ENCODE measurements at regions not wholly inside any gene's neighbourhood (a gene's known extent, or its start where the extent isn't known, plus 50 kb on each side); places are given as distances from the start of the nearest gene placed in this dataset.
"Not testable (repeated sequence)": the region's sequence is repeated elsewhere in the genome, so short reads cannot be mapped to it uniquely, and the experiment has no call there.

DNA sequence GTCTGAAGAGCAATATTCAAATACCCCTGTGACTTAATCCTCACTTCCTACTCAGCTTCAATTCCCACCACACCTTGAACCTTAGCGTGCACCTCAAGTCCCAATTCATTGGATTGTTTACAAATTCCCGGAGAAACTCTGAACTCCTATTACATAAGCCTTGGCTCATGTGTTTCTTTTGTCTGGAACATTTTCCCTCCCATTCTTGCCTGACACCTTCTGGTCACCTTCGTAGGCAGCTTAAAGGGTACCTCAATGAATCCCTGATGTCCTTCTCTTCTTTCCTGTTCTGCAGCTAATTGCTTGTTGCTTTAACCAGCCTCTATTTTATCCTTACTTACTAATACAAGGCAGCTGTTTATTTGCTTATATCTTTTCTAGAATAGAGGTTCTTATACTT is 85.0 kb upstream of the SEL1L start:
- TF ChIP-seq CTCF (IDR thresholded peaks at IDR 0.05; ENCODE audit: insufficient read depth, low read depth, low read length, missing control alignments): no peak
- DNase-seq (ENCODE audit: low read depth): no peak
- H3K4me3 ChIP-seq (ENCODE audit: low read length): no peak overlapping the region

GRCh38 chr14:81619816-81620215 is 86.2 kb upstream of the SEL1L start:
- TF ChIP-seq CTCF (IDR thresholded peaks at IDR 0.05; ENCODE audit: insufficient read depth, low read depth, low read length, missing control alignments): no peak
- DNase-seq (ENCODE audit: low read depth): no peak
- no peak overlapping the region for H3K4me3 ChIP-seq (ENCODE audit: low read length)

DNA sequence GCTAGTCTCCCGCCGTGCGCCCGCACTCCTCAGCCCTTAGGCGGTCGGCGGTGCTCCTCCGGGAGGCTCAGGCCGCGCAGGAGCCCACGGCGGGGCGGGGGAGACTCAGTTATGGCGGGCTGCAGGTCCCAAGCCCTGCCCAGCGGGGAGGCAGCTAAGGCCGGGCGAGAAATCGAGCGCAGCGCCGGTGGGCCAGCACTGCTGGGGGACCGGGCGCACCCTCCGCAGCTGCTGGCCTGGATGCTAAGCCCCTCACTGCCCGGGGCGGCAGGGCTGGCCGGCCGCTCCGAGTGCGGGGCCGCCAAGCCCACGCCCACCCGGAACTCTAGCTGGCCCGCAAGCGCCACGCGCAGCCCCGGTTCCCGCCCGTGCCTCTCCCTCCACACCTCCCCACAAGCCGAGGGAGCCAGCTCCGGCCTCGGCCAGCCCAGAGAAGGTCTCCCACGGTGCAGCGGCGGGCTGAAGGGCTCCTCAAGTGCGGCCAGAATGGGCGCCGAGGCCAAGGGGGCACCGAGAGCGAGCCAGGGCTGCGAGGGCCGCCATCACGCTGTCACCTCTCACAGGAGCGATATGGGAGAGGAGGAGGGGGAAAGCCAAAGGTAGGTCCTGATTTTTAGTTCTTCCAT is 90.2 kb upstream of the SEL1L start:
- not testable (repeated sequence) for DNase-seq (ENCODE audit: low read depth); H3K4me3 ChIP-seq (ENCODE audit: low read length)

DNA sequence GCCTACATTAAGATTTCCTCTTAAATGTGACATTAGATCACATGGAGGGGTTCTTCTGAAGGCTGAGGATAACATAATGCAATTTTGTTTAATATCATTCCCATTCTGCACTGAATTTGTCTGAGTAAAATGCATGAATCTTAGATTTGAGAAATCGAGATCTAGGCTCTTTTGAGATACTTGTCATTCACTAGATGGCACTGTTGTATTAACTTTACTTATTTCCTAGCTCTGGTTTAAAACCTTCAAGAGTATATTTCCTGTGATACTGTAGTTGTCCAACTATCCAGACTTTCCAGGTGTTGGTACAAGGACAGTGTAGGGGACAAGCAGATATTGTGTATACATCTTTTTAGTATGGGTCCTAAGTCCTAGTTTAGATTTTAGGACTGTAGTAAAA is 91.7 kb upstream of the SEL1L start:
- TF ChIP-seq CTCF (IDR thresholded peaks at IDR 0.05; ENCODE audit: insufficient read depth, low read depth, low read length, missing control alignments): peak; percentile 26
- DNase-seq (ENCODE audit: low read depth): peak; percentile 32

DNA sequence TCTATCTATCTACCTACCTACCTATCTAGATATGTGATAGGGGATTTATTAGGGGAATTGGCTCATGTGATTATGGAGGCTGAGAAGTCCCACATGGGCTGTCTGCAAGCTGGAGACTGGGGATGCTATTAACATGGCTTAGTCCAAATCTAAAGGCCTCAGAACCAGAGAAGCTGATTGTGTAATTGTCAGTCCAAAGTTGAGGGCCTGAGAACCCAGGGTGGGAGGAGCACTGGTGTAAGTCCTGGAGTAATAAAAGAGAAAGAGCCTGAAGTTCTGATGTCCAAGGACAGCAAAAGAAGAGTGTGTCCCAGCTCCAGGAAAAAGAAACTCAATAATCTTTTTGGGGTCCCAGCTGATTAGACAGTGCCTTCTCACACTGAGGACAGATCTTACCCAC is 98.5 kb upstream of the SEL1L start:
- no peak overlapping the region for H3K4me3 ChIP-seq (ENCODE audit: low read length)
- TF ChIP-seq CTCF (IDR thresholded peaks at IDR 0.05; ENCODE audit: insufficient read depth, low read depth, low read length, missing control alignments): no peak
- DNase-seq (ENCODE audit: low read depth): no peak

More for the DNA sequence above, 91.7 kb upstream of the SEL1L start:
- no peak overlapping the region for H3K4me3 ChIP-seq (ENCODE audit: low read length)

- no peak for DNase-seq (ENCODE audit: low read depth)
- no peak overlapping the region for H3K4me3 ChIP-seq (ENCODE audit: low read length)
- TF ChIP-seq CTCF (IDR thresholded peaks at IDR 0.05; ENCODE audit: insufficient read depth, low read depth, low read length, missing control alignments): no peak
These were observed 99.8 kb upstream of the SEL1L start for GRCh38 chr14:81633496-81633895.

DNA sequence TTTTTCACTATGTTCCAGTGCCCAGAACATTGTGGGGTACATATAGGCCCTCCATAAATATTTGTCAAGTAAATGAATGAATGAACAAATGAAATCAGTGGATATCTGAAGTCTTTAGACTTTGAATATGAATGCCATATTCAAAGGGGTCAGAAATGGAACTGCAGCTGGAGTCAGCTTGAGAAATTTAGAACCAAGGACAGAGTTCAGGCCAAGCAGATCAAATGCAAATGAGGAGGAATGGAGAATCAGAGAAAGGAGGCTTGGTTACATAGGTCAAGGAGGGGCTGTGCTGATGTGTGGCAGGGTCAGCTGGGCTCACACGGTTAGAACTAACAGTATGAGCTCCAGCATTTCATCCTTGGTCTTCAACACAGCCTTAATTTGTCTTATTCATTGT is 104.0 kb upstream of the SEL1L start:
- no peak for DNase-seq (ENCODE audit: low read depth)
- TF ChIP-seq CTCF (IDR thresholded peaks at IDR 0.05; ENCODE audit: insufficient read depth, low read depth, low read length, missing control alignments): no peak
- H3K4me3 ChIP-seq (ENCODE audit: low read length): no peak overlapping the region
